H9 (cell line): ENCODE measurements at regions not wholly inside any gene's neighbourhood (a gene's known extent, or its start where the extent isn't known, plus 50 kb on each side); places are given as distances from the start of the nearest gene placed in this dataset.

ENCODE experiments used
- DNase-seq: peaks from one replicate; pipeline ENCODE4 v3.0.0-alpha.2; 2017
- H2AFZ ChIP-seq: one replicate; pipeline ENCODE4 v1.6.1; 2013; ENCODE audit warnings: mild to moderate bottlenecking, low read length, control low read depth, moderate library complexity
- H2AK5ac ChIP-seq: 2 replicates; pipeline ENCODE4 v1.6.1; 2013; ENCODE audit warnings: low read length, control low read depth, mixed read lengths; ENCODE audit not compliant: insufficient read length
- H2BK120ac ChIP-seq: one replicate; pipeline ENCODE4 v1.6.1; 2013; ENCODE audit warnings: low read depth, mild to moderate bottlenecking, low read length, control low read depth, inconsistent platforms; ENCODE audit not compliant: poor library complexity, severe bottlenecking
- H2BK12ac ChIP-seq: 2 replicates; pipeline ENCODE4 v1.6.1; 2013; ENCODE audit warnings: low read length, control low read depth, mixed read lengths, low read depth; ENCODE audit not compliant: insufficient read length
- H2BK15ac ChIP-seq: 2 replicates; pipeline ENCODE4 v1.6.1; 2013; ENCODE audit warnings: low read depth, low read length, control low read depth
- H2BK20ac ChIP-seq: one replicate; pipeline ENCODE4 v1.6.1; 2013; ENCODE audit warnings: low read depth, mild to moderate bottlenecking, low read length, control low read depth, inconsistent platforms; ENCODE audit not compliant: poor library complexity, severe bottlenecking
- H2BK5ac ChIP-seq: 2 replicates; pipeline ENCODE4 v1.6.1; 2013; ENCODE audit warnings: low read length, control low read depth, mixed read lengths; ENCODE audit not compliant: insufficient read length
- H3K14ac ChIP-seq: 2 replicates; pipeline ENCODE4 v1.6.1; 2013; ENCODE audit warnings: low read length, control low read depth; ENCODE audit not compliant: insufficient read depth
- H3K18ac ChIP-seq: 2 replicates; pipeline ENCODE4 v1.6.1; 2013; ENCODE audit warnings: low read depth, mild to moderate bottlenecking, mixed read lengths, low read length, control low read depth; ENCODE audit not compliant: insufficient read length
- H3K23ac ChIP-seq: 2 replicates; pipeline ENCODE4 v1.6.1; 2013; ENCODE audit warnings: low read length, control low read depth, mixed read lengths, low read depth; ENCODE audit not compliant: insufficient read length
- H3K23me2 ChIP-seq: 2 replicates; pipeline ENCODE4 v1.6.1; 2013; ENCODE audit warnings: low read depth, mild to moderate bottlenecking, mixed read lengths, low read length, control low read depth; ENCODE audit not compliant: insufficient read length, poor library complexity, severe bottlenecking
- H3K27ac ChIP-seq: 2 replicates; pipeline ENCODE4 v1.5.1; 2013; ENCODE audit warnings: low read length, control low read depth, mixed read lengths, low read depth; ENCODE audit not compliant: insufficient read length
- H3K27me3 ChIP-seq: 2 replicates; pipeline ENCODE4 v1.6.1; 2013; ENCODE audit warnings: low read length, control low read depth, inconsistent platforms; ENCODE audit not compliant: insufficient read depth
- H3K4ac ChIP-seq: 2 replicates; pipeline ENCODE4 v1.6.1; 2013; ENCODE audit warnings: low read depth, mild to moderate bottlenecking, control low read depth, inconsistent platforms, low read length, moderate library complexity
- H3K4me1 ChIP-seq: 2 replicates; pipeline ENCODE4 v1.6.1; 2013; ENCODE audit warnings: low read length, control low read depth, inconsistent platforms; ENCODE audit not compliant: insufficient read depth
- H3K4me2 ChIP-seq: 2 replicates; pipeline ENCODE4 v1.6.1; 2013; ENCODE audit warnings: low read length, control low read depth, mixed read lengths; ENCODE audit not compliant: insufficient read length, insufficient read depth
- H3K56ac ChIP-seq: 2 replicates; pipeline ENCODE4 v1.6.1; 2013; ENCODE audit warnings: low read depth, mild to moderate bottlenecking, mixed read lengths, low read length, control low read depth; ENCODE audit not compliant: insufficient read length
- H3K79me1 ChIP-seq: 2 replicates; pipeline ENCODE4 v1.6.1; 2013; ENCODE audit warnings: low read depth, mild to moderate bottlenecking, moderate library complexity, low read length, control low read depth, inconsistent platforms; ENCODE audit not compliant: insufficient read depth, poor library complexity, severe bottlenecking
- H3K79me2 ChIP-seq: 2 replicates; pipeline ENCODE4 v1.6.1; 2013; ENCODE audit warnings: low read length, control low read depth, inconsistent platforms; ENCODE audit not compliant: insufficient read depth
- H3K9ac ChIP-seq: 2 replicates; pipeline ENCODE4 v1.6.1; 2013; ENCODE audit warnings: low read length, control low read depth, mixed read lengths; ENCODE audit not compliant: insufficient read length; ENCODE audit errors: extremely low read depth
- H3K9me3 ChIP-seq: one replicate; pipeline ENCODE4 v1.6.1; 2013; ENCODE audit warnings: low read depth, low read length, inconsistent platforms; ENCODE audit not compliant: control insufficient read depth
- H3T11ph ChIP-seq: one replicate; pipeline ENCODE4 v1.6.1; 2013; ENCODE audit warnings: mild to moderate bottlenecking, low read length, control low read depth, inconsistent platforms
- H4K20me1 ChIP-seq: one replicate; pipeline ENCODE4 v1.6.1; 2013; ENCODE audit not compliant: control insufficient read depth, insufficient read length, insufficient read depth
- H4K5ac ChIP-seq: 2 replicates; pipeline ENCODE4 v1.6.1; 2013; ENCODE audit warnings: low read depth, mild to moderate bottlenecking, mixed read lengths, low read length, control low read depth; ENCODE audit not compliant: insufficient read length
- H4K8ac ChIP-seq: replicated peaks from 2 replicates; pipeline ENCODE4 v1.6.1; 2013; ENCODE audit warnings: low read length, control low read depth, mixed read lengths, low read depth; ENCODE audit not compliant: insufficient read length
- H4K91ac ChIP-seq: 2 replicates; pipeline ENCODE4 v1.6.1; 2013; ENCODE audit warnings: low read depth, mild to moderate bottlenecking, moderate library complexity, mixed read lengths, low read length, control low read depth; ENCODE audit not compliant: insufficient read length
- H3K27ac Mint-ChIP-seq, 3 experiments: 2 replicates in 2 of 3; 3 replicates in 1 of 3; pipeline ENCODE4 v1.8.0; 2020 to 2021; ENCODE audit warnings: mixed read lengths in 3 of 3, mild to moderate bottlenecking in 1 of 3, moderate library complexity in 1 of 3
- H3K27me3 Mint-ChIP-seq: 2 replicates; pipeline ENCODE4 v1.8.0; 2021; ENCODE audit warnings: low read depth, mild to moderate bottlenecking, moderate library complexity, mixed read lengths
- H3K36me3 Mint-ChIP-seq, 3 experiments: 2 replicates in 2 of 3; 3 replicates in 1 of 3; pipeline ENCODE4 v1.8.0; 2020 to 2021; ENCODE audit warnings: low read depth in 3 of 3, mixed read lengths in 3 of 3; ENCODE audit not compliant: insufficient read depth in 1 of 3
- H3K4me1 Mint-ChIP-seq, 2 experiments: 2 replicates each; pipeline ENCODE4 v1.8.0; 2020; ENCODE audit warnings: mixed read lengths in 2 of 2
- H3K4me3 Mint-ChIP-seq, 2 experiments: 2 replicates in 1 of 2; 3 replicates in 1 of 2; pipeline ENCODE4 v1.8.0; 2020 to 2021; ENCODE audit warnings: mild to moderate bottlenecking in 2 of 2, mixed read lengths in 2 of 2, moderate library complexity in 1 of 2
- H3K9me3 Mint-ChIP-seq, 2 experiments: 2 replicates in 1 of 2; 3 replicates in 1 of 2; pipeline ENCODE4 v1.8.0; 2020; ENCODE audit warnings: mild to moderate bottlenecking in 2 of 2, mixed read lengths in 2 of 2, moderate library complexity in 1 of 2
- CTCF ChIP-seq: fragments of 200-600 bp; sonication (generic); conservative IDR thresholded peaks from 3 replicates; pipeline ENCODE4 v1.8.0; 2021; ENCODE audit warnings: antibody characterized with exemption, mild to moderate bottlenecking

- Histone ChIP-seq H2BK12ac (no peak overlapping the region), H2BK5ac (no peak overlapping the region), H2AFZ (no peak overlapping the region), H3K56ac (no peak overlapping the region), H3K14ac (no peak overlapping the region), H4K91ac (no peak overlapping the region), H3K4me2 (no peak overlapping the region), H3K27ac (no peak overlapping the region), H4K5ac (no peak overlapping the region), H3K79me2 (no peaks in the 10 kb centered on the region), H2BK20ac (no peak overlapping the region), H2AK5ac (no peak overlapping the region), H3K18ac (no peak overlapping the region), H2BK15ac (no peak overlapping the region), H3K79me1 (no peaks in the 10 kb centered on the region), H3K4ac (no peak overlapping the region), H3T11ph (no peak overlapping the region), H4K20me1 (no peaks in the 10 kb centered on the region), H3K23me2 (no peaks in the 10 kb centered on the region), H4K8ac (no peak overlapping the region), H3K9me3 (no peaks in the 10 kb centered on the region), H3K9ac (no peak overlapping the region), H3K23ac (no peak overlapping the region), H3K4me1 (no peaks in the 10 kb centered on the region), H3K27me3 (no peaks in the 10 kb centered on the region), H2BK120ac (no peak overlapping the region)
- DNase-seq = no peak
- Mint-ChIP-seq H3K27me3 (no peaks in the 10 kb centered on the region; the same call in 1 of the 2 replicates), H3K4me3 (no peak overlapping the region), H3K4me1 (peaks cover 8 to 11% of the 10 kb centered on the region in 2 experiments), H3K36me3 (peaks cover 4 to 17% (median 9%) of the 10 kb centered on the region in 3 experiments; a peak in 5 of 7 replicates), H3K27ac (no peak overlapping the region), H3K9me3 (peaks cover 17 to 22% of the 10 kb centered on the region in 2 experiments)
- TF ChIP-seq CTCF = no peak
Observed at GRCh38 chr4:13243152-13243551, 241.0 kb downstream of the RAB28 start.
